SU-DHL-6 (cell line): ENCODE measurements at regions not wholly inside any gene's neighbourhood (a gene's known extent, or its start where the extent isn't known, plus 50 kb on each side); places are given as distances from the start of the nearest gene placed in this dataset.

Source experiments
- EZH2phosphoT487 ChIP-seq: fragments of 200-600 bp; sonication (generic), shearing (Covaris generic); conservative IDR thresholded peaks from 2 replicates; pipeline ENCODE4 v1.6.1; 2018; ENCODE audit warnings: mild to moderate bottlenecking, antibody characterized with exemption, low read length, moderate library complexity, mixed read lengths
- TF ChIP-seq, protein P1 (sequence below): fragments of 200-600 bp; sonication (generic); IDR thresholded peaks from one replicate; pipeline ENCODE4 v1.5.1; 2017; ENCODE audit warnings: antibody characterized with exemption, mild to moderate bottlenecking, low read length, moderate library complexity; ENCODE audit not compliant: insufficient read depth, poor library complexity, severe bottlenecking

DNA sequence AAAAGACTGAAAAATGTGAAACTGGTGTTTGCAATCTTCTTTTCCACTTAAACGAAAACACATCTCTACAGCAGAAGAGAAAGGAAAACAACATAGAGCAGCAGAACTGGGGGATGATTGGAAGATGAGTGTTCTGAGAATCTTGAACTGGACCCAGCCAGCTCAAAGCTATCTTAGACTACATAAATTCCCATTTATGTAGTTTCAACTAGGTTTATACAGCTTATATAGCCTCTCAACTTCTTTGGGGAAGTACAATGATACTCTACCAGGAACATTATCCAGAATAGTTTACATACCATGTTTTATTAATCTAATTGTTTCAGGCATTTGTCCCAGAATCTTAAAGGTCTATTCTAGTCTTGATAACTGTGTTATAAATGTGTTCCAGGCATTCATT lies 658.2 kb upstream of the LMCD1 start:
- TF ChIP-seq, protein P1, sequence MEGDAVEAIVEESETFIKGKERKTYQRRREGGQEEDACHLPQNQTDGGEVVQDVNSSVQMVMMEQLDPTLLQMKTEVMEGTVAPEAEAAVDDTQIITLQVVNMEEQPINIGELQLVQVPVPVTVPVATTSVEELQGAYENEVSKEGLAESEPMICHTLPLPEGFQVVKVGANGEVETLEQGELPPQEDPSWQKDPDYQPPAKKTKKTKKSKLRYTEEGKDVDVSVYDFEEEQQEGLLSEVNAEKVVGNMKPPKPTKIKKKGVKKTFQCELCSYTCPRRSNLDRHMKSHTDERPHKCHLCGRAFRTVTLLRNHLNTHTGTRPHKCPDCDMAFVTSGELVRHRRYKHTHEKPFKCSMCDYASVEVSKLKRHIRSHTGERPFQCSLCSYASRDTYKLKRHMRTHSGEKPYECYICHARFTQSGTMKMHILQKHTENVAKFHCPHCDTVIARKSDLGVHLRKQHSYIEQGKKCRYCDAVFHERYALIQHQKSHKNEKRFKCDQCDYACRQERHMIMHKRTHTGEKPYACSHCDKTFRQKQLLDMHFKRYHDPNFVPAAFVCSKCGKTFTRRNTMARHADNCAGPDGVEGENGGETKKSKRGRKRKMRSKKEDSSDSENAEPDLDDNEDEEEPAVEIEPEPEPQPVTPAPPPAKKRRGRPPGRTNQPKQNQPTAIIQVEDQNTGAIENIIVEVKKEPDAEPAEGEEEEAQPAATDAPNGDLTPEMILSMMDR = no peak
- no peak for TF ChIP-seq EZH2phosphoT487
